Adrenal gland (tissue), 9 donors: ENCODE measurements at regions not wholly inside any gene's neighbourhood (a gene's known extent, or its start where the extent isn't known, plus 50 kb on each side); places are given as distances from the start of the nearest gene placed in this dataset.

Experiments used
- DNase-seq, 7 donors: peaks; one replicate each; pipeline ENCODE4 v3.0.0-alpha.2; 2019 to 2020
- H3K27ac ChIP-seq, 5 donors: fragments of 200-600 bp; sonication (generic) in 4 of 5; 1 replicate in 3 of 5; 2 replicates in 2 of 5; pipeline versions ENCODE4 v1.5.1 to v1.8.0; 2016 to 2020; ENCODE audit warnings: mild to moderate bottlenecking in 1 of 5
- H3K27me3 ChIP-seq: fragments of 200-600 bp; 2 replicates; pipeline ENCODE4 v1.8.0; 2021
- H3K36me3 ChIP-seq, 2 donors: fragments of 200-600 bp; replicated peaks in 1 of 2; 1 replicate in 1 of 2; 2 replicates in 1 of 2; pipeline versions ENCODE4 v1.5.1 to v1.8.0; 2018 to 2022
- H3K4me1 ChIP-seq, 2 donors: fragments of 200-600 bp; replicated peaks in 1 of 2; 1 replicate in 1 of 2; 2 replicates in 1 of 2; pipeline versions ENCODE4 v1.5.1 to v1.8.0; 2018 to 2021
- H3K4me3 ChIP-seq, 4 donors: fragments of 200-600 bp; sonication (generic) in 3 of 4; one replicate each; pipeline ENCODE4 v1.5.1; 2016 to 2018
- H3K9me3 ChIP-seq, 3 donors: fragments of 200-600 bp; sonication (generic) in 1 of 3; replicated peaks in 1 of 3; 1 replicate in 2 of 3; 2 replicates in 1 of 3; pipeline versions ENCODE4 v1.5.1 to v1.8.0; 2016 to 2021
- CTCF ChIP-seq, 6 experiments: fragments of 450-650 bp in 4 of 6; fragments of 200-600 bp in 2 of 6; sonication (generic) in 1 of 6; IDR thresholded peaks; 1 replicate in 5 of 6; 2 replicates in 1 of 6; pipeline versions ENCODE4 v1.5.1 to v1.8.0; 2016 to 2021; ENCODE audit warnings: antibody characterized with exemption in 6 of 6, mild to moderate bottlenecking in 2 of 6, moderate library complexity in 1 of 6
- POLR2A ChIP-seq, 2 donors: fragments of 450-650 bp; IDR thresholded peaks; one replicate each; pipeline ENCODE4 v1.6.1; 2017; ENCODE audit warnings: antibody characterized with exemption in 2 of 2, mild to moderate bottlenecking in 2 of 2, moderate library complexity in 1 of 2
- WGBS, 4 donors: extraction: QIAGEN DNeasy Blood & Tissue Kit in 2 of 4; methylation state at CpG; one replicate each; pipeline versions ENCODE4 v1.1.5 to v1.1.7; 2013 to 2017; 5-methylcytosine and 5-hydroxymethylcytosine counted together
- intact Hi-C, 2 donors: fragments of 100-400 bp; cut with DNase I; formaldehyde crosslinking; loops; one replicate each; pipeline versions ENCODE4 v1.14.1 to v1.15.0; 2022 to 2023
- donor health status: healthy with polysubstance abuse.
- donor health status: Bipolar disorder and iron deficiency.
- donor health status: DM: yes; HTN: yes; CAD: no.
- donor health status: DM: no; HTN: no; CAD: no.
- donor health status: DM: no; HTN: no; CAD: no.

- Histone ChIP-seq H3K4me1 (no peaks in the 10 kb centered on the region), H3K27me3 (no peaks in the 10 kb centered on the region), H3K4me3 (no peak overlapping the region), H3K9me3 (no peaks in the 10 kb centered on the region), H3K27ac (no peak overlapping the region), H3K36me3 (no peaks in the 10 kb centered on the region)
- no peak for DNase-seq
- intact Hi-C loops = no loop called here
- WGBS, 4 donors = 75 to 85% (median 79%) methylated on average over 5 of the region's 5 CpGs
- TF ChIP-seq POLR2A (IDR thresholded peaks at IDR 0.05) = no peak
- TF ChIP-seq CTCF (IDR thresholded peaks at IDR 0.05) = no peak
These were observed 296.6 kb upstream of the SLCO3A1 start for GRCh38 chr15:91556926-91557325.

- H3K4me3 ChIP-seq = no peak overlapping the region
- intact Hi-C loops = no loop called here
- DNase-seq = no peak
- WGBS, 4 donors = 89 to 98% (median 97%) methylated on average over 3 of the region's 3 CpGs
- H3K36me3 ChIP-seq = no peaks in the 10 kb centered on the region
- no peaks in the 10 kb centered on the region for H3K4me1 ChIP-seq
- no peaks in the 10 kb centered on the region for H3K9me3 ChIP-seq
- no peak for TF ChIP-seq CTCF (IDR thresholded peaks at IDR 0.05)
- no peak for TF ChIP-seq POLR2A (IDR thresholded peaks at IDR 0.05)
- H3K27me3 ChIP-seq = no peaks in the 10 kb centered on the region
- H3K27ac ChIP-seq = no peak overlapping the region
These were observed 294.4 kb upstream of the SLCO3A1 start for GRCh38 chr15:91559066-91559465.

- Histone ChIP-seq H3K4me1 (no peaks in the 10 kb centered on the region), H3K4me3 (no peak overlapping the region), H3K27me3 (no peaks in the 10 kb centered on the region), H3K36me3 (no peaks in the 10 kb centered on the region), H3K27ac (no peak overlapping the region), H3K9me3 (no peaks in the 10 kb centered on the region)
- DNase-seq = peak in 3 of 7 donors; percentile 2 to 19 (median 14)
- TF ChIP-seq CTCF (IDR thresholded peaks at IDR 0.05) (no peak), POLR2A (IDR thresholded peaks at IDR 0.05) (no peak)
- intact Hi-C loops = no loop called here
- WGBS, 4 donors = 67 to 76% (median 70%) methylated on average over 11 of the region's 11 CpGs
These were observed 292.0 kb upstream of the SLCO3A1 start for GRCh38 chr15:91561371-91562100.

GRCh38 chr15:91562698-91563097, 290.8 kb upstream of the SLCO3A1 start:
- H3K36me3 ChIP-seq = no peaks in the 10 kb centered on the region
- DNase-seq = no peak
- no peak overlapping the region for H3K4me3 ChIP-seq
- no peak overlapping the region for H3K27ac ChIP-seq
- H3K27me3 ChIP-seq = no peaks in the 10 kb centered on the region
- H3K9me3 ChIP-seq = no peaks in the 10 kb centered on the region
- intact Hi-C loops = no loop called here
- H3K4me1 ChIP-seq = no peaks in the 10 kb centered on the region
- no peak for TF ChIP-seq CTCF (IDR thresholded peaks at IDR 0.05)
- TF ChIP-seq POLR2A (IDR thresholded peaks at IDR 0.05) = no peak
- WGBS, 4 donors = 72 to 77% (median 75%) methylated on average over 2 of the region's 2 CpGs
